ENCODE measurements at regions not wholly inside any gene's neighbourhood (a gene's known extent, or its start where the extent isn't known, plus 50 kb on each side); places are given as distances from the start of the nearest gene placed in this dataset.
"Not testable (repeated sequence)": the region's sequence is repeated elsewhere in the genome, so short reads cannot be mapped to it uniquely, and the experiment has no call there.

- no peak for DNase-seq
Observed at GRCh38 chr4:81806485-81806884, 334.8 kb upstream of the RASGEF1B start.

GRCh38 chr4:81804849-81805248, 333.1 kb upstream of the RASGEF1B start:
- DNase-seq, result no peak

GRCh38 chr4:81802285-81802846, 330.7 kb upstream of the RASGEF1B start:
- no peak for DNase-seq

- no peak for DNase-seq
Observed at GRCh38 chr4:81799371-81799770, 327.7 kb upstream of the RASGEF1B start.

GRCh38 chr4:81796790-81797528, 325.3 kb upstream of the RASGEF1B start:
- DNase-seq, result no peak

- no peak for DNase-seq
Observed at GRCh38 chr4:81792521-81792920, 320.8 kb upstream of the RASGEF1B start.

- DNase-seq, result no peak
Observed at GRCh38 chr4:81790477-81790876, 318.8 kb upstream of the RASGEF1B start.

GRCh38 chr4:81789741-81790399, 318.2 kb upstream of the RASGEF1B start:
- DNase-seq, result no peak

GRCh38 chr4:81789158-81789557, 317.5 kb upstream of the RASGEF1B start:
- no peak for DNase-seq

- DNase-seq, result no peak
Observed at GRCh38 chr4:81786766-81787165, 315.1 kb upstream of the RASGEF1B start.

- peak; percentile 52 for DNase-seq
Observed at GRCh38 chr4:81786063-81786763, 314.5 kb upstream of the RASGEF1B start.

- no peak for DNase-seq
Observed at GRCh38 chr4:81785338-81785737, 313.6 kb upstream of the RASGEF1B start.

- DNase-seq, result no peak
Observed at GRCh38 chr4:81783558-81783957, 311.9 kb upstream of the RASGEF1B start.

GRCh38 chr4:81781799-81782198, 310.1 kb upstream of the RASGEF1B start:
- no peak for DNase-seq

- DNase-seq, result not testable (repeated sequence)
Observed at GRCh38 chr4:81777718-81778117, 306.0 kb upstream of the RASGEF1B start.

- no peak for DNase-seq
Observed at GRCh38 chr4:81776794-81777193, 305.1 kb upstream of the RASGEF1B start.

GRCh38 chr4:81773557-81773956, 301.9 kb upstream of the RASGEF1B start:
- no peak for DNase-seq

- DNase-seq, result no peak
Observed at GRCh38 chr4:81771721-81772120, 300.0 kb upstream of the RASGEF1B start.

GRCh38 chr4:81769244-81769643, 297.5 kb upstream of the RASGEF1B start:
- no peak for DNase-seq

GRCh38 chr4:81758574-81759264, 287.0 kb upstream of the RASGEF1B start:
- no peak for DNase-seq

GRCh38 chr4:81757691-81758090, 286.0 kb upstream of the RASGEF1B start:
- DNase-seq, result no peak

- DNase-seq, result peak; percentile 4
Observed at GRCh38 chr4:81756973-81757372, 285.3 kb upstream of the RASGEF1B start.

- DNase-seq, result no peak
Observed at GRCh38 chr4:81756042-81756441, 284.3 kb upstream of the RASGEF1B start.
